ENCODE measurements at regions not wholly inside any gene's neighbourhood (a gene's known extent, or its start where the extent isn't known, plus 50 kb on each side); places are given as distances from the start of the nearest gene placed in this dataset.
"Not testable (repeated sequence)": the region's sequence is repeated elsewhere in the genome, so short reads cannot be mapped to it uniquely, and the experiment has no call there.

GRCh38 chr1:157310805-157311729, 172.9 kb upstream of the ETV3 start:
- not testable (repeated sequence) for H3K9me3 ChIP-seq (ENCODE audit: control insufficient read depth, low read length); H3K36me3 ChIP-seq (ENCODE audit: control insufficient read depth, insufficient read depth, low read length); H3K4me3 ChIP-seq (ENCODE audit: extremely low read depth, insufficient read depth, low read length, poor library complexity, severe bottlenecking); H3K27ac ChIP-seq (ENCODE audit: low read depth, low read length, severe bottlenecking); H3K4me1 ChIP-seq (ENCODE audit: control insufficient read depth, insufficient read depth, low read length, poor library complexity, severe bottlenecking)
- 24 to 100% methylated on average over 1 to 4 of the region's 6 CpGs for WGBS, 2 experiments (ENCODE audit: insufficient coverage in 2 of 2)

- Histone ChIP-seq H3K27ac (ENCODE audit: low read depth, low read length, severe bottlenecking) (no peak overlapping the region), H3K36me3 (ENCODE audit: control insufficient read depth, insufficient read depth, low read length) (no peaks in the 10 kb centered on the region), H3K4me3 (ENCODE audit: extremely low read depth, insufficient read depth, low read length, poor library complexity, severe bottlenecking) (no peak overlapping the region), H3K4me1 (ENCODE audit: control insufficient read depth, insufficient read depth, low read length, poor library complexity, severe bottlenecking) (peaks cover 5% of the 10 kb centered on the region), H3K9me3 (ENCODE audit: control insufficient read depth, low read length) (no peaks in the 10 kb centered on the region)
- WGBS, 2 experiments (ENCODE audit: insufficient coverage in 2 of 2), result 50 to 56% methylated on average over 2 of the region's 5 CpGs
These were observed 172.2 kb upstream of the ETV3 start for GRCh38 chr1:157310401-157310800.

GRCh38 chr1:157307491-157307890, 169.3 kb upstream of the ETV3 start:
- no peak overlapping the region for H3K4me3 ChIP-seq (ENCODE audit: extremely low read depth, insufficient read depth, low read length, poor library complexity, severe bottlenecking)
- H3K27ac ChIP-seq (ENCODE audit: low read depth, low read length, severe bottlenecking), result no peak overlapping the region
- peaks cover 5% of the 10 kb centered on the region for H3K4me1 ChIP-seq (ENCODE audit: control insufficient read depth, insufficient read depth, low read length, poor library complexity, severe bottlenecking)
- WGBS, 2 experiments (ENCODE audit: insufficient coverage in 2 of 2), result 83% methylated on average over 1 of the region's 1 CpG; no CpG with 5 or more reads in 1 of the 2 experiments
- H3K9me3 ChIP-seq (ENCODE audit: control insufficient read depth, low read length), result no peaks in the 10 kb centered on the region
- H3K36me3 ChIP-seq (ENCODE audit: control insufficient read depth, insufficient read depth, low read length), result no peaks in the 10 kb centered on the region

- no peak overlapping the region for H3K27ac ChIP-seq (ENCODE audit: low read depth, low read length, severe bottlenecking)
- no peak overlapping the region for H3K4me3 ChIP-seq (ENCODE audit: extremely low read depth, insufficient read depth, low read length, poor library complexity, severe bottlenecking)
- no peaks in the 10 kb centered on the region for H3K9me3 ChIP-seq (ENCODE audit: control insufficient read depth, low read length)
- H3K4me1 ChIP-seq (ENCODE audit: control insufficient read depth, insufficient read depth, low read length, poor library complexity, severe bottlenecking), result peaks cover 4% of the 10 kb centered on the region
- 86 to 90% methylated on average over 1 of the region's 3 CpGs for WGBS, 2 experiments (ENCODE audit: insufficient coverage in 2 of 2)
- H3K36me3 ChIP-seq (ENCODE audit: control insufficient read depth, insufficient read depth, low read length), result no peaks in the 10 kb centered on the region
These were observed 168.7 kb upstream of the ETV3 start for GRCh38 chr1:157306896-157307295.

GRCh38 chr1:157304271-157304670, 166.1 kb upstream of the ETV3 start:
- Histone ChIP-seq H3K36me3 (ENCODE audit: control insufficient read depth, insufficient read depth, low read length) (no peaks in the 10 kb centered on the region), H3K4me1 (ENCODE audit: control insufficient read depth, insufficient read depth, low read length, poor library complexity, severe bottlenecking) (no peaks in the 10 kb centered on the region), H3K4me3 (ENCODE audit: extremely low read depth, insufficient read depth, low read length, poor library complexity, severe bottlenecking) (no peak overlapping the region), H3K27ac (ENCODE audit: low read depth, low read length, severe bottlenecking) (no peak overlapping the region), H3K9me3 (ENCODE audit: control insufficient read depth, low read length) (no peaks in the 10 kb centered on the region)
- WGBS, 2 experiments (ENCODE audit: insufficient coverage in 2 of 2), result 0% methylated on average over 1 of the region's 1 CpG

- H3K36me3 ChIP-seq (ENCODE audit: control insufficient read depth, insufficient read depth, low read length), result no peaks in the 10 kb centered on the region
- H3K27ac ChIP-seq (ENCODE audit: low read depth, low read length, severe bottlenecking), result no peak overlapping the region
- no peaks in the 10 kb centered on the region for H3K9me3 ChIP-seq (ENCODE audit: control insufficient read depth, low read length)
- WGBS, 2 experiments (ENCODE audit: insufficient coverage in 2 of 2), result 87 to 89% methylated on average over 3 to 4 of the region's 4 CpGs
- H3K4me3 ChIP-seq (ENCODE audit: extremely low read depth, insufficient read depth, low read length, poor library complexity, severe bottlenecking), result no peak overlapping the region
- no peaks in the 10 kb centered on the region for H3K4me1 ChIP-seq (ENCODE audit: control insufficient read depth, insufficient read depth, low read length, poor library complexity, severe bottlenecking)
These were observed 164.5 kb upstream of the ETV3 start for GRCh38 chr1:157302724-157303123.

GRCh38 chr1:157302199-157302497, 164.0 kb upstream of the ETV3 start:
- no peaks in the 10 kb centered on the region for H3K4me1 ChIP-seq (ENCODE audit: control insufficient read depth, insufficient read depth, low read length, poor library complexity, severe bottlenecking)
- no peaks in the 10 kb centered on the region for H3K9me3 ChIP-seq (ENCODE audit: control insufficient read depth, low read length)
- no peaks in the 10 kb centered on the region for H3K36me3 ChIP-seq (ENCODE audit: control insufficient read depth, insufficient read depth, low read length)
- no peak overlapping the region for H3K27ac ChIP-seq (ENCODE audit: low read depth, low read length, severe bottlenecking)
- WGBS, 2 experiments (ENCODE audit: insufficient coverage in 2 of 2), result no CpG with 5 or more reads among the region's 3 CpGs
- H3K4me3 ChIP-seq (ENCODE audit: extremely low read depth, insufficient read depth, low read length, poor library complexity, severe bottlenecking), result no peak overlapping the region

GRCh38 chr1:157301477-157302198, 163.4 kb upstream of the ETV3 start:
- Histone ChIP-seq H3K4me1 (ENCODE audit: control insufficient read depth, insufficient read depth, low read length, poor library complexity, severe bottlenecking) (no peaks in the 10 kb centered on the region), H3K36me3 (ENCODE audit: control insufficient read depth, insufficient read depth, low read length) (no peaks in the 10 kb centered on the region), H3K9me3 (ENCODE audit: control insufficient read depth, low read length) (no peaks in the 10 kb centered on the region), H3K4me3 (ENCODE audit: extremely low read depth, insufficient read depth, low read length, poor library complexity, severe bottlenecking) (no peak overlapping the region), H3K27ac (ENCODE audit: low read depth, low read length, severe bottlenecking) (no peak overlapping the region)
- WGBS, 2 experiments (ENCODE audit: insufficient coverage in 2 of 2), result 86% methylated on average over 2 of the region's 2 CpGs; no CpG with 5 or more reads in 1 of the 2 experiments

- H3K4me3 ChIP-seq (ENCODE audit: extremely low read depth, insufficient read depth, low read length, poor library complexity, severe bottlenecking); H3K36me3 ChIP-seq (ENCODE audit: control insufficient read depth, insufficient read depth, low read length): not testable (repeated sequence)
- WGBS, 2 experiments (ENCODE audit: insufficient coverage in 2 of 2), result 87 to 95% methylated on average over 3 to 6 of the region's 10 CpGs
These were observed 156.4 kb upstream of the ETV3 start for GRCh38 chr1:157294387-157295145.

GRCh38 chr1:157292809-157293564, 154.8 kb upstream of the ETV3 start:
- H3K36me3 ChIP-seq (ENCODE audit: control insufficient read depth, insufficient read depth, low read length), result no peaks in the 10 kb centered on the region
- no peak overlapping the region for H3K4me3 ChIP-seq (ENCODE audit: extremely low read depth, insufficient read depth, low read length, poor library complexity, severe bottlenecking)
- no peak overlapping the region for H3K27ac ChIP-seq (ENCODE audit: low read depth, low read length, severe bottlenecking)
- H3K9me3 ChIP-seq (ENCODE audit: control insufficient read depth, low read length), result no peaks in the 10 kb centered on the region
- H3K4me1 ChIP-seq (ENCODE audit: control insufficient read depth, insufficient read depth, low read length, poor library complexity, severe bottlenecking), result no peaks in the 10 kb centered on the region
- 91 to 92% methylated on average over 2 to 3 of the region's 4 CpGs for WGBS, 2 experiments (ENCODE audit: insufficient coverage in 2 of 2)

More at GRCh38 chr1:157294387-157295145, 156.4 kb upstream of the ETV3 start:
- not testable (repeated sequence) for H3K9me3 ChIP-seq (ENCODE audit: control insufficient read depth, low read length); H3K4me1 ChIP-seq (ENCODE audit: control insufficient read depth, insufficient read depth, low read length, poor library complexity, severe bottlenecking); H3K27ac ChIP-seq (ENCODE audit: low read depth, low read length, severe bottlenecking)

Data from mesodermal cell (in vitro differentiated cells).